ENCODE measurements at regions not wholly inside any gene's neighbourhood (a gene's known extent, or its start where the extent isn't known, plus 50 kb on each side); places are given as distances from the start of the nearest gene placed in this dataset.

GRCh38 chr17:13334374-13334773 lies 267.4 kb downstream of the HS3ST3A1 start:
- Histone ChIP-seq H4K8ac (ENCODE audit: extremely low read depth, insufficient read depth, low read length) (no peak overlapping the region), H2BK15ac (ENCODE audit: low read length) (no peak overlapping the region), H3K56ac (replicated peaks; ENCODE audit: insufficient read length, low read depth, low read length) (no peak overlapping the region), H3K14ac (ENCODE audit: insufficient read length) (no peak overlapping the region), H3K79me1 (ENCODE audit: low read depth, low read length) (no peaks in the 10 kb centered on the region), H3K4me3 (ENCODE audit: extremely low read depth in 1 of 4, insufficient read depth in 2 of 4, low read depth in 3 of 4, low read length in 4 of 4) (no peak overlapping the region), H2AK5ac (ENCODE audit: low read depth, low read length) (no peak overlapping the region), H3K9ac (replicated peaks in 1 of 4; ENCODE audit: extremely low read depth in 1 of 4, low read depth in 3 of 4, low read length in 3 of 4) (no peak overlapping the region), H2BK12ac (ENCODE audit: low read depth, low read length) (no peak overlapping the region), H3K23ac (ENCODE audit: insufficient read length) (no peak overlapping the region), H4K20me1 (replicated peaks in 1 of 2; ENCODE audit: control insufficient read depth in 1 of 2, insufficient read depth in 2 of 2, low read length in 2 of 2) (no peaks in the 10 kb centered on the region), H3K4ac (replicated peaks; ENCODE audit: insufficient read length, low read depth, low read length) (no peak overlapping the region), H3K79me2 (ENCODE audit: control insufficient read depth in 1 of 2, insufficient read depth in 2 of 2, low read length in 2 of 2) (no peaks in the 10 kb centered on the region), H2BK120ac (replicated peaks; ENCODE audit: low read depth, low read length) (no peak overlapping the region), H3K23me2 (ENCODE audit: low read depth, low read length) (peaks cover 2% of the 10 kb centered on the region; the same call in 1 of the 2 replicates), H3K36me3 (ENCODE audit: control insufficient read depth in 2 of 4, insufficient read depth in 4 of 4, low read length in 3 of 4) (no peaks in the 10 kb centered on the region), H3K9me3 (ENCODE audit: insufficient read depth in 2 of 2, low read depth in 1 of 2, low read length in 1 of 2) (no peaks in the 10 kb centered on the region), H3K27ac (ENCODE audit: low read depth, low read length) (no peak overlapping the region), H3K18ac (ENCODE audit: extremely low read depth, low read length) (no peak overlapping the region), H3K4me1 (replicated peaks in 1 of 4; ENCODE audit: control insufficient read depth in 3 of 4, insufficient read depth in 4 of 4, low read length in 3 of 4) (peaks cover 0 to 8% (median 3%) of the 10 kb centered on the region in 4 experiments; a peak in 2 of 7 replicates), H3K4me2 (ENCODE audit: insufficient read depth in 1 of 2, low read depth in 2 of 2, low read length in 2 of 2) (no peak overlapping the region), H4K91ac (replicated peaks; ENCODE audit: insufficient read length, low read length) (no peak overlapping the region), H2BK5ac (ENCODE audit: low read depth, low read length) (no peak overlapping the region), H2BK20ac (ENCODE audit: low read length) (no peak overlapping the region), H4K5ac (ENCODE audit: insufficient read length, low read depth, low read length) (no peak overlapping the region), H2AFZ (ENCODE audit: low read length) (no peak overlapping the region), H3K27me3 (replicated peaks in 1 of 4; ENCODE audit: control insufficient read depth in 3 of 4, extremely low read depth in 1 of 4, insufficient read depth in 3 of 4, low read length in 3 of 4) (peaks cover 0 to 2% (median 0%) of the 10 kb centered on the region in 4 experiments; a peak in 2 of 7 replicates)
- TF ChIP-seq TCF12 (IDR thresholded peaks at IDR 0.05; ENCODE audit: low read depth, low read length): no peak
- no peak for TF ChIP-seq SIX5 (IDR thresholded peaks at IDR 0.05; ENCODE audit: low read depth, low read length)
- no peak for TF ChIP-seq RAD21 (IDR thresholded peaks at IDR 0.05 in 1 of 2, conservative IDR thresholded peaks at IDR 0.05 in 1 of 2; ENCODE audit: low read depth in 2 of 2, low read length in 2 of 2)
- POLR2A ChIA-PET (ENCODE audit: partially characterized antibody): no interaction called here
- 90% methylated on average over 1 of the region's 1 CpG; no CpG with 5 or more reads in 1 of the 2 experiments for WGBS, 2 experiments (ENCODE audit: extremely low coverage in 1 of 2, insufficient coverage in 1 of 2, insufficient read length in 1 of 2, insufficient replicate concordance in 2 of 2, low coverage in 1 of 2, low lambda C conversion rate in 2 of 2, missing lambda C conversion rate in 1 of 2)
- CTCF ChIA-PET (ENCODE audit: partially characterized antibody): interaction anchor here (0.6 to 1.8 kb wide), 3 partner anchors 10 to 183 kb away, joined by 3 to 7 read pairs (median 3); no protein-coding TSS in a partner anchor
- no peak for FAIRE-seq
- no peak for DNase-seq (ENCODE audit: low read depth in 1 of 2, low spot score in 2 of 2)
